HG03460 (cell line): ENCODE measurements at regions not wholly inside any gene's neighbourhood (a gene's known extent, or its start where the extent isn't known, plus 50 kb on each side); places are given as distances from the start of the nearest gene placed in this dataset.
"Not testable (repeated sequence)": the region's sequence is repeated elsewhere in the genome, so short reads cannot be mapped to it uniquely, and the experiment has no call there.

Source experiments
- ATAC-seq: cut with Tn5 transposase; IDR thresholded peaks from one replicate; pipeline ENCODE4 v1.9.1; 2021; ENCODE audit not compliant: unreplicated experiment

GRCh38 chr13:62473190-62473943, 1057.7 kb upstream of the PCDH20 start:
- ATAC-seq, result no peak

GRCh38 chr13:62453761-62454160, 1038.1 kb upstream of the PCDH20 start:
- no peak for ATAC-seq

GRCh38 chr13:62450759-62451158, 1035.1 kb upstream of the PCDH20 start:
- no peak for ATAC-seq

- not testable (repeated sequence) for ATAC-seq
These were observed 1032.2 kb upstream of the PCDH20 start for GRCh38 chr13:62447771-62448382.

- ATAC-seq, result no peak
These were observed 1029.2 kb upstream of the PCDH20 start for GRCh38 chr13:62444805-62445204.

GRCh38 chr13:62434081-62434480, 1018.4 kb upstream of the PCDH20 start:
- ATAC-seq, result no peak

GRCh38 chr13:62433660-62434059, 1018.0 kb upstream of the PCDH20 start:
- ATAC-seq, result no peak

- no peak for ATAC-seq
These were observed 1017.3 kb upstream of the PCDH20 start for GRCh38 chr13:62432906-62433305.

GRCh38 chr13:62432295-62432694, 1016.6 kb upstream of the PCDH20 start:
- ATAC-seq, result no peak

- no peak for ATAC-seq
These were observed 1016.2 kb upstream of the PCDH20 start for GRCh38 chr13:62431852-62432251.

GRCh38 chr13:62418872-62419271, 1003.2 kb upstream of the PCDH20 start:
- no peak for ATAC-seq

- no peak for ATAC-seq
These were observed 1002.7 kb upstream of the PCDH20 start for GRCh38 chr13:62418376-62418775.

- no peak for ATAC-seq
These were observed 992.2 kb upstream of the PCDH20 start for GRCh38 chr13:62407871-62408270.

GRCh38 chr13:62388515-62388914, 972.9 kb upstream of the PCDH20 start:
- no peak for ATAC-seq

GRCh38 chr13:62387647-62388046, 972.0 kb upstream of the PCDH20 start:
- ATAC-seq, result no peak

- not testable (repeated sequence) for ATAC-seq
These were observed 963.6 kb upstream of the PCDH20 start for GRCh38 chr13:62379241-62379640.

GRCh38 chr13:62377838-62378237, 962.2 kb upstream of the PCDH20 start:
- ATAC-seq, result no peak

- ATAC-seq, result no peak
These were observed 960.0 kb upstream of the PCDH20 start for GRCh38 chr13:62375653-62376052.

GRCh38 chr13:62371737-62372136, 956.1 kb upstream of the PCDH20 start:
- no peak for ATAC-seq

GRCh38 chr13:62367971-62368370, 952.3 kb upstream of the PCDH20 start:
- ATAC-seq, result not testable (repeated sequence)

- ATAC-seq, result no peak
These were observed 945.0 kb upstream of the PCDH20 start for GRCh38 chr13:62360609-62361008.

GRCh38 chr13:62358646-62358932, 942.9 kb upstream of the PCDH20 start:
- ATAC-seq, result no peak
